NCI-H226 (cell line): ENCODE measurements at regions not wholly inside any gene's neighbourhood (a gene's known extent, or its start where the extent isn't known, plus 50 kb on each side); places are given as distances from the start of the nearest gene placed in this dataset.

ENCODE experiments used
- DNase-seq: peaks from one replicate; pipeline ENCODE4 v3.0.0-alpha.2; 2015

GRCh38 chr16:86777381-86777946, 199.1 kb downstream of the FOXL1 start:
- no peak for DNase-seq

DNA sequence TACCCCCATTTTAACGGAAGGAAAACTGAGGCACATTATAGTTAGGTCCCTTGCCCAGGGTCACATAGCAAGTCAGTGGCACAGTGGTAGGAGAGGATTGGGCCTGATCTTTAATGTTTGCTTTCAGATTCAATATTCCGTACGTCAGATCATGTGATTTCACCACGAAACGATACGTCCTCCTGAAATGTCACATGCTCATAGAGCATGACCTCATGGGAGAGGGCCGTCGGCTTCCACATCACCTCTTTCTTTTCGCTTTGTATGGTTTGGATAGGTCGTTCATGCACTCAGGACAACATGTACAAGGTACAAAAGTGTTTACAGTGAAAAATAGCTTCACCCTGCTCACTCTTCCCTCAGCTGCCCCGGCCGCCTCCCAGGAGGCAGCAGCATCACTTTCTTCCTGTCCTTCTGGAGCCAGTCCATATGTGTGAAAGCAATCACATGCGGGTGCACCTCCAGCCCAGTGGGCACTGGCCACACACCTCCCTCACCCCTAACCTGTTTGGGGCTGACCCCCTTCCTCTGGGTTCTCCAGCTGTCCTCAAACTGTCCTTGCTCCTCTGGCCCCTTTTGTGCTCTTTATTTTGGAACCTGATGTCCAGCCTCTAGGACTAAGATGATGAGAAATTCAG, 199.9 kb downstream of the FOXL1 start:
- DNase-seq, result no peak

DNA sequence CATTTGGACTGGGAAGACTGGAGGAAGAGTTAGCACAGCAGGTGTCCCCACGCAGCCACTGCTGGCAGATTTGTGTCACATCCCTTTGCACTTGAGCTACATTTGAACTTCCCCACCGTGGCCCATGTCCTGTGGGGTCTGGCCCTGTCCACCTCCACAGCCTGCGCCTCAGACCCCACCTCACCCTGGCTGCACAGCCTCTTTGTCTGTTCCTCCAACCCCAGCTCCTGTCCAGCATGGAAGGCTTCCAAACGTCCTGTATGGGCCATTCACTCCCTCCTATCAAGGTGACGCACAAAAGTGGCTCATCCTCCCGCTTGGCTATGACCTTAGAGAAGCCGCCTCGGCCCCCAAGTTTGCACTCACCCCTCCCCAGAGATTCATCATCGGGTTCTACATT, 200.6 kb downstream of the FOXL1 start:
- no peak for DNase-seq

DNA sequence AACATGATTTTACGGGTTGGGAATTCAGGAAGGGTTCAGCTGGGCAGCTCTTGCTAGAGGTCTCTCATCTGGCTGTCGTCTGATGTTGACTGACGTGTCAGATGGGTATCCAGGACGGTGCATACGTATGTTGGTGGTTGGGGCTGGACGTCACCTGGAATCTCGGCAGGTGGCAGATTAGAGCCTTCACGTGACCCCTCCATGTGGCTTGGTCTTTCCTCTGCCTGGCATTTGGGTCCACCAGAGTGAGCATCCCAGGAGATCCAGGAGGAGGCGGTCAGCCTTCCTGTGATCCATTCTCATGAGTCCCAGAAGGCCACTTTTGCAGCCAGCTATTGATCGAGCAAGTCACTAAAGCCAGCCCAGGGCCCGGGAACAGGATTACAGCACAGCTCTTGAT, 202.7 kb downstream of the FOXL1 start:
- no peak for DNase-seq

DNA sequence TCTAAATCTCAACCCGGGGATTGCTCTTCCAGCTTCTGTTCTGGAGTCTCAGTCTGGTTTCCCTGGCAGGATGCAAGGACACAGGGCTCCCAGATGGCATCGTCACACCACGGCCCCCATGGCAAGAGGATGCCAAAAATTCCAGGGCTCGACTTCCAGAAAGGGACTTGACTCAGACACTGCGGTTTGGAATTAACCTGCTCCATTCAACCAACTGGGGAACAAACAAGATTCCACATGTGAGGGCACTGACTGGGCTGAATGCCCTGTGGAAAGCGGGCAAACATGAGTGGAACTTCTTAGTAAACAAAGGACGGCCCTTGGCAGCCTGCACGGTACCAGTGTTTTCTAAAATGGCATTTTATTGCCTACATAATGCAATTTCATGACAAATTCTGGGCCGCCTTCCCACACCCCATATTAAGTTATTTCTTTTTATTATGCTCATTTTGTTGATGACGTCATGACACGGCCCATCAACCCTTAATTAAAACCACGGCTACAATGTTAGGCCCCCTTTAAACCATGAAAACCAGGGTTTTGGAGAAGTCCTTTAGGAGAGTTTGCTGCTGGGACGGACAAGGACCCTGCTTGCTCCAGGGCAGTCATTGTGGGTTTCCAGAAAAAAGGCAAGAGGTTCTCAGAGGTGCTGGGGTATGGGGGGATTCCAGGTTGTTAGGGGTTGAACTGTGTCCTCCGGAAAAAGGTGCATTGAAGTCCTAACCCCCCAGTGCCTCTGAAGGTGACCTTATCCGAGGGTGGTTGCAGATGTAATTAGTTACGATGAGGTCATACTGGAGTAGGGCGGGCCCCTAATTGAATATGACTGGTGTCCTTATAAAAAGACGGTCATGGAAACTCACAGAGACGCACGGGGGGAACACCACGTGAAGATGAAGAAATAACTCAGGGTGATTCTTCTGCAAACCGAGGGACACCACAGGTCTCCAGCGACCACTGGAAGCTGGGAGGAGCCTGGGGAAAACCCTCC, 205.6 kb downstream of the FOXL1 start:
- no peak for DNase-seq

GRCh38 chr16:86786338-86786737, 208.0 kb downstream of the FOXL1 start:
- no peak for DNase-seq

DNA sequence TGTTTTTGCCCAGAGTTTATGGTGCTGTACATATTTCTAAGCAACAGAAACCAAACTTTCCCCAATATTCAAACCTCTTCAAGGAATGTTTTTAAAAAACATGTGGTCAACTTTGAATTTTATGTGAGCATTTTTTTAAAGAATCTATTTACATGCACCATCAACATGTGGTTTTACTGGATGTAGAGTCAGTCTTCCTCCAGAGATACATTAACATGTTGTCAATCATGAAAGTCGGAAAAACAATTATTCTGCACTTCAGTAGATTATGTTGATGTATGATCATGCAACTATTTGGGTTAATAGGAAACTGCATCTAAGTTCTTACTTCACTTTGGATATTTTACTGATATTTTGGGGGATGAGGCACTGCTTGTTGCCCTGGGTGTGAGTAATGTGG, 208.6 kb downstream of the FOXL1 start:
- no peak for DNase-seq

- no peak for DNase-seq
Observed at GRCh38 chr16:86787538-86787937, 209.2 kb downstream of the FOXL1 start.

GRCh38 chr16:86789621-86790051, 211.3 kb downstream of the FOXL1 start:
- no peak for DNase-seq

DNA sequence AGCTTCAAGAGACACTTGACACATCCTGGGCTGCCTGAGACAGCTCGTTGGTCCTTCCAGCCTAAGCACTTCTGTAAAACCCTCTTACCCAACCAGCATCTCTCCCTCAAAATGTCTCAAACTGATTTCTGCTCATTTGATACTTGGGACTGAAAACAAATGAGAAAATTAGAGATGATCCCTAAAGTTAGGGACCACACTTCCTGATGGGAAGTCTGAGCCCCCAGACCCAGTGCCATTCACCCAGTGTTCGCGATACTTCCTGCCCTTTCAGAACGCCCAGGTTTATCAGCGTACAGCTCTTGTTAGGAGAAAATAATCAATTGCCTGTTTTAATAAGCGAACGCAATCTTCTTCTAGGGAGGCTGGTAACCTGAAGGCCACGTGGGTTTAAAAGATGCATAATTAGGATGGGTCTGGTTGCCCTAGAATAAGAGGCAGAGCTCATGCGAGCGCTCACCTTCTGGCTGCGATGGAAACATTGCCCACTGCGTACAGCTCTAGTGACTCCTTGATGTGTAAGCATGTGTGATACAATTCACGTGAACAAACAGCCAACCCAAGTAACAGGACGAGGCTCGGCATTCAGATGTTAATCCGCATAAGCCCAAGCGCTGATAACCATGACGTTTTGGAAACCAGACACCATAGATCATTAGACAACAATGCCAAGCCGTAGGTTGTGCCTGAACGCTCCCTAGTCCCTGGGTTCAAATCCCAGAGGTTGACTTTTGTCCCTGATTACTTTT, 213.1 kb downstream of the FOXL1 start:
- no peak for DNase-seq

DNA sequence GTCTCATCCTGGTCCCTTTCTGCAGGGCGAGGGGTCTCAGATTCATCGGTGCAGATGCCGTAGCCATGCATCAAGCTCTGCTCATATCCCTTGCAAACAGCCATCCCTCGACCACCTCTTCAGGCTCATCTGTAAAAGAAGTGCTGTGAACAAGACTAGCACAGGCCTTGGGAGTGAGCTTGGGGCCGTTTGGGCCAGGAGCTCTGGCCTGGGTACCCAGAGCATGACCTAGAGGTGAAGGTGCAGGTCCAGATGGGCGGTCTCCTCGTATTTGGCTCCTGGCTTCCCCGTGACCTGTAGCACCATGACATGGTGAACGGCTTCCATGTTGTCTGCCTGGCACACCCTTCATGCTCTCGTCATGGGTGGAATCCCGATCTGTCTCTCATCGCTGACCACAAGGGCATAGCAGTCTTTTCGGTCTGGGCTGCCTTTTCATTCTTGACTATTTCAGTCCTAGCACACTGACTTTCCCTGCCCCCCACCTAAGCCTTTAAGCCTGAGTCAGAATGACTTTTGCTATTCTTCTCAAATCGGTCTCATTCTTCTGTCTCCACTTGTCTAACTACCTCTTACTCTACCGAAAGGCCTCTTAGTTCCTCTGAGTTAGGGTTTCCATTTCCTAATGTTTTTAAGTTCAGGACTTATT, 216.0 kb downstream of the FOXL1 start:
- DNase-seq, result no peak

DNA sequence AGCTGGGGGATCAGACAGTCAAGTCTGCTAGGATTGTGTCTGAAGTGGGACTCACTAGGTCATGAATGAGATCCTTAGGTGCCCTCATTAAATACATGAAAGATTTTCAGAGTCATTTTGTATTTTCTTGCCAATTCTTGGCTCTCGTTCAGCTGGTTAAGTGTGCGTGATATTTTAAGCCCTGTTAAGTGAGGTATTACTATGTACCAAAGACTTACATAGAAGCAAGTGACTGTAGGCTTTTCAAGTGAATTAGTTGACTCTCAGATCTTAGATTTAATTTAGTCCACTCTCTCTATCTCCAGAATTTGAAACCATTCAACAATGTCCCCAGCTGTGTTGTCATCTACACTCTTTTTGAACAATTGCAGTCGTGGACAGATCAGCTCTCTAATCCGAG, 219.4 kb downstream of the FOXL1 start:
- no peak for DNase-seq

- DNase-seq, result peak; percentile 38
Observed at GRCh38 chr16:86798247-86799041, 220.1 kb downstream of the FOXL1 start.

- no peak for DNase-seq
Observed at GRCh38 chr16:86799367-86799766, 221.0 kb downstream of the FOXL1 start.

- no peak for DNase-seq
Observed at GRCh38 chr16:86800894-86801293, 222.5 kb downstream of the FOXL1 start.

DNA sequence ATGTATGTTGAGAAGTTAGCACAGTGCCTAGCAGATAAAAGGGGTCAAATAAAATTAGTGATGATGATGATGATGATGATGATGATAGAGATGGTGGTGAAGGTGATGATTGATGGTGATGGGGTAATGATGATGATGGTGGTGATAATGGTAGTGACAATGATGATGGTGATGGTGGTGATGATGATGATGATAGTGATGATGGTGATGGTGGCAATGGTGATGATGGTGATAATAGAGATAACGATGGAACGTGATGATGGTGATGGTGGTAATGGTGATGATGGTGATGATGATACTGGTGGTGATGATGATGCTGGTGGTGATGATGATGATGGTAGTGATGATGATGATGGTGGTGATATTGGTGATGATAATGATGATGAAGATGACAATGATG, 223.7 kb downstream of the FOXL1 start:
- no peak for DNase-seq

- DNase-seq, result no peak
Observed at GRCh38 chr16:86805188-86805587, 226.8 kb downstream of the FOXL1 start.

GRCh38 chr16:86806181-86806837, 228.0 kb downstream of the FOXL1 start:
- DNase-seq, result no peak

DNA sequence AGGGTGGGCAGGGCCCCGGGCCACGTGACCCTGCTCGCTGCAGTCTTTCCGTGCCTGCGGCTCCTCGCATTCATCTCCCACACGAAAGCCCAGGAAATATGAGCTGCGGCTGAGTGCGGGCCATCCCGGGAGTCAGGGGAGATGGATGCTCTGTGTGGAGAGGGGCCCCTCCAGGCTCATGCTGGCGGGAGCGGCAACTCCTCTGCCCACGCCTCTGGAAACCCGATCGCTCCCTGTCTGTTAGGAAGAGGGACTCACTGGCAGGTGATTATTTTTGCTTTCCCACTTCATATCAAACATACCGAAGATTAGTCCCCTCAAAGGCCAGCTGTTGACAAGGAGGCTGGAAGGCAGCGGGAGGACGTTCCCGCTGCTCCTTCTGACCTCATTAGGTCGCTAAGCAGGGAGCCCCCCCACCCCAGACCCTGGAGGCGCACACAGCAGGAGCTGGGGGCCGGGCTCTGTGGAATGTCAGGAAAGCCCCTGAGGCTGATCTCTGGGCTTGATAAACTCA, 228.5 kb downstream of the FOXL1 start:
- no peak for DNase-seq

- no peak for DNase-seq
Observed at GRCh38 chr16:86808863-86809444, 230.6 kb downstream of the FOXL1 start.
